GM23338 (cell line): ENCODE measurements at regions not wholly inside any gene's neighbourhood (a gene's known extent, or its start where the extent isn't known, plus 50 kb on each side); places are given as distances from the start of the nearest gene placed in this dataset.

ENCODE experiments used
- ATAC-seq: fragments of 200-7000 bp; cut with Tn5 transposase; 3 replicates; pipeline ENCODE4 v1.9.1; 2020
- DNase-seq: peaks from one replicate; pipeline ENCODE4 v3.0.0-alpha.2; 2015; ENCODE audit warnings: low spot score
- H2AFZ ChIP-seq: fragments of 200-600 bp; sonication (generic); 2 replicates; pipeline ENCODE4 v1.8.0; 2016; ENCODE audit warnings: antibody characterized with exemption, mild to moderate bottlenecking, moderate library complexity
- H3F3A ChIP-seq: fragments of 200-600 bp; sonication (generic); replicated peaks from 2 replicates; pipeline ENCODE4 v1.8.0; 2017; ENCODE audit warnings: antibody characterized with exemption, mixed run types, low read depth
- H3K27ac ChIP-seq: fragments of 200-600 bp; sonication (generic); 2 replicates; pipeline ENCODE4 v1.6.1; 2016; ENCODE audit warnings: low read depth
- H3K27me3 ChIP-seq: fragments of 200-600 bp; sonication (generic); 2 replicates; pipeline ENCODE4 v1.8.0; 2016; ENCODE audit warnings: mild to moderate bottlenecking, mixed run types, moderate library complexity; ENCODE audit not compliant: insufficient read depth
- H3K36me3 ChIP-seq: fragments of 200-600 bp; sonication (generic); 2 replicates; pipeline ENCODE4 v1.8.0; 2016; ENCODE audit warnings: mild to moderate bottlenecking; ENCODE audit not compliant: insufficient read depth
- H3K4me1 ChIP-seq: fragments of 200-600 bp; sonication (generic); 2 replicates; pipeline ENCODE4 v1.8.0; 2016; ENCODE audit warnings: mild to moderate bottlenecking, moderate library complexity; ENCODE audit not compliant: insufficient read depth
- H3K4me2 ChIP-seq: fragments of 200-600 bp; sonication (generic); 2 replicates; pipeline ENCODE4 v1.7.1; 2017; ENCODE audit warnings: mixed run types
- H3K4me3 ChIP-seq: fragments of 200-600 bp; sonication (generic); 2 replicates; pipeline ENCODE4 v1.6.1; 2016; ENCODE audit warnings: mixed run types
- H3K79me2 ChIP-seq: fragments of 200-600 bp; sonication (generic); replicated peaks from 2 replicates; pipeline ENCODE4 v1.8.0; 2017; ENCODE audit warnings: mild to moderate bottlenecking; ENCODE audit not compliant: insufficient read depth
- H3K9me2 ChIP-seq: fragments of 200-600 bp; sonication (generic); 2 replicates; pipeline ENCODE4 v1.8.0; 2017; ENCODE audit not compliant: insufficient read depth
- H4K20me1 ChIP-seq: fragments of 200-600 bp; sonication (generic); replicated peaks from 2 replicates; pipeline ENCODE4 v1.8.0; 2017; ENCODE audit warnings: mild to moderate bottlenecking; ENCODE audit not compliant: insufficient read depth
- H3K27ac Mint-ChIP-seq: 2 replicates; pipeline ENCODE4 v1.8.0; 2020; ENCODE audit warnings: inconsistent platforms, mild to moderate bottlenecking, moderate library complexity, mixed read lengths
- H3K27me3 Mint-ChIP-seq: 3 replicates; pipeline ENCODE4 v1.8.0; 2022; ENCODE audit warnings: low read depth, mild to moderate bottlenecking, moderate library complexity, mixed read lengths, inconsistent platforms; ENCODE audit not compliant: insufficient read depth, poor library complexity
- H3K36me3 Mint-ChIP-seq: 3 replicates; pipeline ENCODE4 v1.8.0; 2021; ENCODE audit warnings: low read depth, mild to moderate bottlenecking, inconsistent platforms, moderate library complexity, mixed read lengths
- H3K4me1 Mint-ChIP-seq: 3 replicates; pipeline ENCODE4 v1.8.0; 2020; ENCODE audit warnings: mild to moderate bottlenecking, inconsistent platforms, mixed read lengths
- H3K4me3 Mint-ChIP-seq: 3 replicates; pipeline ENCODE4 v1.8.0; 2021; ENCODE audit warnings: moderate library complexity, mild to moderate bottlenecking, inconsistent platforms, mixed read lengths
- H3K9me3 Mint-ChIP-seq: 3 replicates; pipeline ENCODE4 v1.8.0; 2020; ENCODE audit warnings: moderate library complexity, mild to moderate bottlenecking, inconsistent platforms, mixed read lengths
- ETS1 ChIP-seq: IDR thresholded peaks from 2 replicates; pipeline ENCODE4 v1.6.1; 2016; ENCODE audit warnings: antibody characterized with exemption
- EZH2 ChIP-seq: fragments of 200-600 bp; sonication (generic); IDR thresholded peaks from one replicate; pipeline ENCODE4 v1.8.0; 2017; ENCODE audit warnings: antibody characterized with exemption, mild to moderate bottlenecking, low read depth; ENCODE audit not compliant: unreplicated experiment
- EZH2phosphoT487 ChIP-seq: fragments of 200-600 bp; sonication (generic); IDR thresholded peaks from one replicate; pipeline ENCODE4 v1.8.1; 2018; ENCODE audit warnings: antibody characterized with exemption; ENCODE audit not compliant: unreplicated experiment
- JUNB ChIP-seq: IDR thresholded peaks from one replicate; pipeline ENCODE4 v1.6.1; 2016; ENCODE audit warnings: antibody characterized with exemption; ENCODE audit not compliant: unreplicated experiment
- NANOG ChIP-seq: IDR thresholded peaks from 2 replicates; pipeline ENCODE4 v1.6.1; 2016; ENCODE audit warnings: antibody characterized with exemption, borderline replicate concordance
- POLR2AphosphoS5 ChIP-seq: IDR thresholded peaks from 2 replicates; pipeline ENCODE4 v1.6.1; 2016; ENCODE audit warnings: antibody characterized with exemption, low read depth
- REST ChIP-seq: IDR thresholded peaks from one replicate; pipeline ENCODE4 v1.6.1; 2018; ENCODE audit warnings: antibody characterized with exemption; ENCODE audit not compliant: unreplicated experiment
- STAT1 ChIP-seq: IDR thresholded peaks from one replicate; pipeline ENCODE4 v1.6.1; 2016; ENCODE audit warnings: antibody characterized with exemption; ENCODE audit not compliant: unreplicated experiment
- ZNF114 ChIP-seq: fragments of 250-450 bp; sonication (Bioruptor Pico); IDR thresholded peaks from 2 replicates; pipeline ENCODE4 v1.5.0; 2020; ENCODE audit warnings: mild to moderate bottlenecking, moderate library complexity
- ZNF331 ChIP-seq: fragments of 250-450 bp; sonication (Bioruptor Pico); IDR thresholded peaks from 2 replicates; pipeline ENCODE4 v1.5.0; 2020; ENCODE audit warnings: low read depth, mild to moderate bottlenecking, moderate library complexity
- TF ChIP-seq, protein P1 (sequence below), 2 experiments: fragments of 200-600 bp in 1 of 2; sonication (generic) in 1 of 2; conservative IDR thresholded peaks; 2 replicates each; pipeline versions ENCODE4 v1.5.1 to v1.6.1; 2016 to 2017; ENCODE audit warnings: antibody characterized with exemption in 2 of 2, low read depth in 2 of 2, mild to moderate bottlenecking in 2 of 2, moderate library complexity in 1 of 2

DNA sequence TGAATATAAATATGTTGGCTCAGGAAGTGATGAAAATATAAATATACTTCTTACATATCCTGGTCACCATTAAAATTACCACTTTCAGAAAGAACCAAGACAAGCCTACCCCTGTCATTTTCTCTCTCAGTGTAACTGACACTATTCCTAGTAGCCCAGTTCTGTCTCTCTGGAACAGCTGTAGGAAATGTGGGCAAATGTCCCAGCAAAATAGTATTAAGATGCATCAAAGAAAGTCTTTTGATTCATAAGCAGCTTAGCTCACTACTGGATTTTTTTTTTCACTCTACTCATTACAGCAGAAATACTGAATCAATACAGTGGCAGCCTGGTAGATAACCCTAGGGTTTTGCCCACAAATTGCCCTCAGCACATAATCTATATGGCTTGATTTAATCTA, 290.9 kb downstream of the DNAJB9 start:
- H3K4me1 Mint-ChIP-seq = no peaks in the 10 kb centered on the region
- H3K4me3 Mint-ChIP-seq = no peak overlapping the region
- no peaks in the 10 kb centered on the region for H3K27me3 Mint-ChIP-seq
- Histone ChIP-seq H3K4me3 (no peak overlapping the region), H3K4me2 (no peak overlapping the region), H3K36me3 (no peaks in the 10 kb centered on the region; the same call in 1 of the 2 replicates), H3F3A (no peaks in the 10 kb centered on the region), H3K27me3 (no peaks in the 10 kb centered on the region), H3K9me2 (0 out of 2 replicates have a peak, but pooled peaks cover 4% of the 10 kb centered on the region), H3K27ac (no peak overlapping the region), H3K4me1 (no peaks in the 10 kb centered on the region), H4K20me1 (no peaks in the 10 kb centered on the region), H2AFZ (no peak overlapping the region), H3K79me2 (no peaks in the 10 kb centered on the region)
- peaks cover 14% of the 10 kb centered on the region for H3K9me3 Mint-ChIP-seq
- peaks cover 17% of the 10 kb centered on the region for H3K36me3 Mint-ChIP-seq
- DNase-seq = no peak
- no peak for TF ChIP-seq ZNF331 (CRISPR knock-in tag)
- TF ChIP-seq STAT1 = no peak
- TF ChIP-seq ETS1 = no peak
- TF ChIP-seq POLR2AphosphoS5 = no peak
- no peak for TF ChIP-seq JUNB
- TF ChIP-seq EZH2phosphoT487 = no peak
- no peak for TF ChIP-seq NANOG
- TF ChIP-seq REST = no peak
- TF ChIP-seq, protein P1, sequence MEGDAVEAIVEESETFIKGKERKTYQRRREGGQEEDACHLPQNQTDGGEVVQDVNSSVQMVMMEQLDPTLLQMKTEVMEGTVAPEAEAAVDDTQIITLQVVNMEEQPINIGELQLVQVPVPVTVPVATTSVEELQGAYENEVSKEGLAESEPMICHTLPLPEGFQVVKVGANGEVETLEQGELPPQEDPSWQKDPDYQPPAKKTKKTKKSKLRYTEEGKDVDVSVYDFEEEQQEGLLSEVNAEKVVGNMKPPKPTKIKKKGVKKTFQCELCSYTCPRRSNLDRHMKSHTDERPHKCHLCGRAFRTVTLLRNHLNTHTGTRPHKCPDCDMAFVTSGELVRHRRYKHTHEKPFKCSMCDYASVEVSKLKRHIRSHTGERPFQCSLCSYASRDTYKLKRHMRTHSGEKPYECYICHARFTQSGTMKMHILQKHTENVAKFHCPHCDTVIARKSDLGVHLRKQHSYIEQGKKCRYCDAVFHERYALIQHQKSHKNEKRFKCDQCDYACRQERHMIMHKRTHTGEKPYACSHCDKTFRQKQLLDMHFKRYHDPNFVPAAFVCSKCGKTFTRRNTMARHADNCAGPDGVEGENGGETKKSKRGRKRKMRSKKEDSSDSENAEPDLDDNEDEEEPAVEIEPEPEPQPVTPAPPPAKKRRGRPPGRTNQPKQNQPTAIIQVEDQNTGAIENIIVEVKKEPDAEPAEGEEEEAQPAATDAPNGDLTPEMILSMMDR (conservative IDR thresholded peaks at IDR 0.05; ENCODE audit: low read depth in 2 of 2) = no peak
- TF ChIP-seq ZNF114 = no peak
- no peak overlapping the region for H3K27ac Mint-ChIP-seq
- no peak for ATAC-seq

GRCh38 chr7:108861071-108861470, 291.4 kb downstream of the DNAJB9 start:
- Mint-ChIP-seq H3K27ac (no peak overlapping the region), H3K4me1 (no peaks in the 10 kb centered on the region), H3K27me3 (no peaks in the 10 kb centered on the region), H3K36me3 (peaks cover 17% of the 10 kb centered on the region), H3K9me3 (peaks cover 14% of the 10 kb centered on the region), H3K4me3 (no peak overlapping the region)
- no peaks in the 10 kb centered on the region for H3F3A ChIP-seq
- no peaks in the 10 kb centered on the region for H3K4me1 ChIP-seq
- no peak overlapping the region for H3K4me3 ChIP-seq
- ATAC-seq (no peak), DNase-seq (no peak)
- H3K27me3 ChIP-seq = no peaks in the 10 kb centered on the region
- no peaks in the 10 kb centered on the region; the same call in 1 of the 2 replicates for H3K36me3 ChIP-seq
- 0 out of 2 replicates have a peak, but pooled peaks cover 4% of the 10 kb centered on the region for H3K9me2 ChIP-seq
- no peak for TF ChIP-seq ETS1
- TF ChIP-seq EZH2 = no peak
- TF ChIP-seq ZNF331 (CRISPR knock-in tag) = no peak
- TF ChIP-seq, protein P1 (conservative IDR thresholded peaks at IDR 0.05; ENCODE audit: low read depth in 2 of 2) = no peak
- no peak for TF ChIP-seq STAT1
- TF ChIP-seq POLR2AphosphoS5 = no peak
- TF ChIP-seq ZNF114 = no peak
- H3K27ac ChIP-seq = no peak overlapping the region
- no peaks in the 10 kb centered on the region for H4K20me1 ChIP-seq
- H2AFZ ChIP-seq = no peak overlapping the region
- no peaks in the 10 kb centered on the region for H3K79me2 ChIP-seq
- H3K4me2 ChIP-seq = no peak overlapping the region
